ENCODE measurements at regions not wholly inside any gene's neighbourhood (a gene's known extent, or its start where the extent isn't known, plus 50 kb on each side); places are given as distances from the start of the nearest gene placed in this dataset.

DNA sequence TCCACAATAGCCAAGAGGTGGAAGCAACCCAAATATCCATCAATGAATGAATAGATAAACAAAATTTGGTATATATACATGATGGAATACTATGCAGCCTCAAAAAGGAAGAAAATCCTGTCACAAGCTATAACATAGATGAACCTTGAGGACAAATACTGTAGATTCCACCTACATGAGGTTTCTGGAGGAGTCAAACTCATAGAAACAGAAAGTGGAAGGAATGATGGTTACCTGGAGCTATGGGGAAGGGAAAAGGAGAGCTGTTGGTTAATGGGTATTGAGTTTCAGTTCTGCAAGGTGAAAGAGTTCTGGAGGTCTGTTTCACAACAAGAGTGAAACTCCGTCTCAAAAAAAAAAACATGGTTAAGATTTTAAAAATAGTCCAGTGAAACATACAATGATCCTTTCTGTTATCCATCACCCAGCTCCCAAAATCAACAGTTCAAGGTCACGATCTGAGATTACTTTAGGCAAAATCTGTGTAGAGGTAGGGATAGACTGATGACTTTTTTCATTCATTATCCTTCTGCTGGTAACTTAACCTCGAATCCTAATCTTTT is 80.8 kb upstream of the HNRNPU start (continued):
- TF ChIP-seq, protein P1, sequence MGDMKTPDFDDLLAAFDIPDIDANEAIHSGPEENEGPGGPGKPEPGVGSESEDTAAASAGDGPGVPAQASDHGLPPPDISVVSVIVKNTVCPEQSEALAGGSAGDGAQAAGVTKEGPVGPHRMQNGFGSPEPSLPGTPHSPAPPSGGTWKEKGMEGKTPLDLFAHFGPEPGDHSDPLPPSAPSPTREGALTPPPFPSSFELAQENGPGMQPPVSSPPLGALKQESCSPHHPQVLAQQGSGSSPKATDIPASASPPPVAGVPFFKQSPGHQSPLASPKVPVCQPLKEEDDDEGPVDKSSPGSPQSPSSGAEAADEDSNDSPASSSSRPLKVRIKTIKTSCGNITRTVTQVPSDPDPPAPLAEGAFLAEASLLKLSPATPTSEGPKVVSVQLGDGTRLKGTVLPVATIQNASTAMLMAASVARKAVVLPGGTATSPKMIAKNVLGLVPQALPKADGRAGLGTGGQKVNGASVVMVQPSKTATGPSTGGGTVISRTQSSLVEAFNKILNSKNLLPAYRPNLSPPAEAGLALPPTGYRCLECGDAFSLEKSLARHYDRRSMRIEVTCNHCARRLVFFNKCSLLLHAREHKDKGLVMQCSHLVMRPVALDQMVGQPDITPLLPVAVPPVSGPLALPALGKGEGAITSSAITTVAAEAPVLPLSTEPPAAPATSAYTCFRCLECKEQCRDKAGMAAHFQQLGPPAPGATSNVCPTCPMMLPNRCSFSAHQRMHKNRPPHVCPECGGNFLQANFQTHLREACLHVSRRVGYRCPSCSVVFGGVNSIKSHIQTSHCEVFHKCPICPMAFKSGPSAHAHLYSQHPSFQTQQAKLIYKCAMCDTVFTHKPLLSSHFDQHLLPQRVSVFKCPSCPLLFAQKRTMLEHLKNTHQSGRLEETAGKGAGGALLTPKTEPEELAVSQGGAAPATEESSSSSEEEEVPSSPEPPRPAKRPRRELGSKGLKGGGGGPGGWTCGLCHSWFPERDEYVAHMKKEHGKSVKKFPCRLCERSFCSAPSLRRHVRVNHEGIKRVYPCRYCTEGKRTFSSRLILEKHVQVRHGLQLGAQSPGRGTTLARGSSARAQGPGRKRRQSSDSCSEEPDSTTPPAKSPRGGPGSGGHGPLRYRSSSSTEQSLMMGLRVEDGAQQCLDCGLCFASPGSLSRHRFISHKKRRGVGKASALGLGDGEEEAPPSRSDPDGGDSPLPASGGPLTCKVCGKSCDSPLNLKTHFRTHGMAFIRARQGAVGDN (IDR thresholded peaks at IDR 0.05): no peak
- TF ChIP-seq ATF7 (IDR thresholded peaks at IDR 0.05; ENCODE audit: low read depth): peak; percentile 63
- TF ChIP-seq IKZF1 (conservative IDR thresholded peaks at IDR 0.05): peak; percentile 88
- no peak for TF ChIP-seq FOXK2 (IDR thresholded peaks at IDR 0.05)
- TF ChIP-seq, protein P2, sequence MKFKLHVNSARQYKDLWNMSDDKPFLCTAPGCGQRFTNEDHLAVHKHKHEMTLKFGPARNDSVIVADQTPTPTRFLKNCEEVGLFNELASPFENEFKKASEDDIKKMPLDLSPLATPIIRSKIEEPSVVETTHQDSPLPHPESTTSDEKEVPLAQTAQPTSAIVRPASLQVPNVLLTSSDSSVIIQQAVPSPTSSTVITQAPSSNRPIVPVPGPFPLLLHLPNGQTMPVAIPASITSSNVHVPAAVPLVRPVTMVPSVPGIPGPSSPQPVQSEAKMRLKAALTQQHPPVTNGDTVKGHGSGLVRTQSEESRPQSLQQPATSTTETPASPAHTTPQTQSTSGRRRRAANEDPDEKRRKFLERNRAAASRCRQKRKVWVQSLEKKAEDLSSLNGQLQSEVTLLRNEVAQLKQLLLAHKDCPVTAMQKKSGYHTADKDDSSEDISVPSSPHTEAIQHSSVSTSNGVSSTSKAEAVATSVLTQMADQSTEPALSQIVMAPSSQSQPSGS (IDR thresholded peaks at IDR 0.05; ENCODE audit: low read length): peak; percentile 81
- TF ChIP-seq RUNX3 (IDR thresholded peaks at IDR 0.05; ENCODE audit: low read length): peak; percentile 88
- TF ChIP-seq EP300 (IDR thresholded peaks at IDR 0.05; ENCODE audit: borderline replicate concordance in 1 of 2, control insufficient read depth in 1 of 2, low read depth in 2 of 2, low read length in 2 of 2): peak; percentile 54 to 73; a peak in 3 of 4 replicates
- peak; percentile 51; the same call in 1 of the 3 replicates for TF ChIP-seq POU2F2 (IDR thresholded peaks at IDR 0.05; ENCODE audit: borderline replicate concordance, low read depth, low read length)
- TF ChIP-seq NKRF (conservative IDR thresholded peaks at IDR 0.05): no peak
- TF ChIP-seq POLR2AphosphoS2 (IDR thresholded peaks at IDR 0.05; ENCODE audit: low read depth, low read length): no peak
- peak; percentile 72 for TF ChIP-seq MTA2 (IDR thresholded peaks at IDR 0.05; ENCODE audit: low read depth)
- TF ChIP-seq SMARCA5 (IDR thresholded peaks at IDR 0.05): peak; percentile 79
- TF ChIP-seq POLR2A (IDR thresholded peaks at IDR 0.05; ENCODE audit: low read depth, low read length): no peak
- no peak for TF ChIP-seq E4F1 (IDR thresholded peaks at IDR 0.05; ENCODE audit: borderline replicate concordance, partially characterized antibody)
- peak; percentile 63; the same call in 1 of the 2 replicates for TF ChIP-seq MTA3 (IDR thresholded peaks at IDR 0.05; ENCODE audit: borderline replicate concordance, low read length)
- TF ChIP-seq E2F4 (IDR thresholded peaks at IDR 0.05; ENCODE audit: low read depth, low read length): no peak
- no peak for TF ChIP-seq ZZZ3 (IDR thresholded peaks at IDR 0.05; ENCODE audit: control insufficient read depth, insufficient read length, low read depth)
- TF ChIP-seq IRF4 (IDR thresholded peaks at IDR 0.05; ENCODE audit: low read depth, low read length): peak; percentile 78; the same call in 1 of the 2 replicates
- no peak for TF ChIP-seq CHD1 (IDR thresholded peaks at IDR 0.05; ENCODE audit: low read depth, low read length)
- peak in 1 of 2 experiments; percentile 30; a peak in 1 of 4 replicates for TF ChIP-seq ETV6 (conservative IDR thresholded peaks at IDR 0.05 in 1 of 2, IDR thresholded peaks at IDR 0.05 in 1 of 2; ENCODE audit: borderline replicate concordance in 1 of 2, low read depth in 1 of 2)
